Smooth muscle cell (in vitro differentiated cells): ENCODE measurements at regions not wholly inside any gene's neighbourhood (a gene's known extent, or its start where the extent isn't known, plus 50 kb on each side); places are given as distances from the start of the nearest gene placed in this dataset.
"Not testable (repeated sequence)": the region's sequence is repeated elsewhere in the genome, so short reads cannot be mapped to it uniquely, and the experiment has no call there.

ENCODE experiments used
- DNase-seq: peaks from one replicate; lab custom pipeline; 2025; ENCODE audit not compliant: unreplicated experiment; lab: John Stamatoyannopoulos, UW
- H2AFZ ChIP-seq: fragments of 200-600 bp; sonication (generic); 2 replicates; pipeline ENCODE4 v1.6.0; 2016; ENCODE audit warnings: antibody characterized with exemption, low read depth, mild to moderate bottlenecking
- H3F3A ChIP-seq: fragments of 200-600 bp; sonication (generic); 2 replicates; pipeline ENCODE4 v1.6.0; 2017; ENCODE audit warnings: antibody characterized with exemption, low read depth
- H3K27ac ChIP-seq: fragments of 200-600 bp; sonication (generic); 2 replicates; pipeline ENCODE4 v1.5.1; 2016; ENCODE audit warnings: low read depth, mild to moderate bottlenecking
- H3K27me3 ChIP-seq: fragments of 200-600 bp; sonication (generic); 2 replicates; pipeline ENCODE4 v1.6.1; 2016; ENCODE audit warnings: low read depth, mild to moderate bottlenecking
- H3K36me3 ChIP-seq: fragments of 200-600 bp; sonication (generic); 2 replicates; pipeline ENCODE4 v1.5.1; 2016; ENCODE audit warnings: low read depth
- H3K4me1 ChIP-seq: fragments of 200-600 bp; sonication (generic); 2 replicates; pipeline ENCODE4 v1.5.1; 2016; ENCODE audit warnings: low read depth
- H3K4me2 ChIP-seq: fragments of 200-600 bp; sonication (generic); 2 replicates; pipeline ENCODE4 v1.6.0; 2016; ENCODE audit warnings: mild to moderate bottlenecking
- H3K4me3 ChIP-seq: fragments of 200-600 bp; sonication (generic); 2 replicates; pipeline ENCODE4 v1.5.1; 2016; ENCODE audit warnings: mild to moderate bottlenecking
- H3K79me2 ChIP-seq: fragments of 200-600 bp; sonication (generic); 2 replicates; pipeline ENCODE4 v1.6.0; 2016; ENCODE audit warnings: low read depth, mild to moderate bottlenecking
- H3K9ac ChIP-seq: fragments of 200-600 bp; sonication (generic); 2 replicates; pipeline ENCODE4 v1.6.0; 2016; ENCODE audit warnings: low read depth
- H3K9me3 ChIP-seq: fragments of 200-600 bp; sonication (generic); replicated peaks from 2 replicates; pipeline ENCODE4 v1.5.1; 2016; ENCODE audit warnings: low read depth
- H4K20me1 ChIP-seq: fragments of 200-600 bp; sonication (generic); 2 replicates; pipeline ENCODE4 v1.6.0; 2016; ENCODE audit warnings: low read depth
- CTCF ChIP-seq: fragments of 200-600 bp; sonication (generic); IDR thresholded peaks from 2 replicates; pipeline ENCODE4 v1.5.1; 2017; ENCODE audit warnings: borderline replicate concordance, mild to moderate bottlenecking, antibody characterized with exemption; ENCODE audit not compliant: insufficient read depth, poor library complexity, severe bottlenecking
- WGBS: methylation state at CpG from one replicate; pipeline ENCODE4 v1.1.7; 2016; ENCODE audit warnings: low lambda C conversion rate; 5-methylcytosine and 5-hydroxymethylcytosine counted together

GRCh38 chr3:87694678-87695077, 364.1 kb downstream of the CGGBP1 start:
- H3K9me3 ChIP-seq, result no peaks in the 10 kb centered on the region
- H2AFZ ChIP-seq, result no peak overlapping the region
- H3K36me3 ChIP-seq, result no peaks in the 10 kb centered on the region
- 35% methylated on average over 2 of the region's 2 CpGs for WGBS
- no peak for TF ChIP-seq CTCF
- H3K4me2 ChIP-seq, result no peak overlapping the region
- no peak overlapping the region for H3K4me3 ChIP-seq
- no peak overlapping the region for H3K9ac ChIP-seq
- H3K79me2 ChIP-seq, result no peaks in the 10 kb centered on the region
- H4K20me1 ChIP-seq, result no peaks in the 10 kb centered on the region
- H3K4me1 ChIP-seq, result no peaks in the 10 kb centered on the region
- H3K27me3 ChIP-seq, result no peaks in the 10 kb centered on the region
- no peaks in the 10 kb centered on the region for H3F3A ChIP-seq
- no peak for DNase-seq
- no peak overlapping the region for H3K27ac ChIP-seq

- Histone ChIP-seq H3F3A (no peaks in the 10 kb centered on the region), H2AFZ (no peak overlapping the region), H3K36me3 (no peaks in the 10 kb centered on the region), H3K4me2 (no peak overlapping the region), H3K4me1 (no peaks in the 10 kb centered on the region), H3K27me3 (no peaks in the 10 kb centered on the region), H3K4me3 (no peak overlapping the region), H4K20me1 (no peaks in the 10 kb centered on the region), H3K27ac (no peak overlapping the region), H3K79me2 (no peaks in the 10 kb centered on the region), H3K9ac (no peak overlapping the region), H3K9me3 (no peaks in the 10 kb centered on the region)
- 85% methylated on average over 5 of the region's 5 CpGs for WGBS
- no peak for DNase-seq
- TF ChIP-seq CTCF, result no peak
Measured at GRCh38 chr3:87691109-87691508, 367.7 kb downstream of the CGGBP1 start.

GRCh38 chr3:87678984-87679660, 379.7 kb downstream of the CGGBP1 start:
- not testable (repeated sequence) for H3K27me3 ChIP-seq, H3K27ac ChIP-seq, H3K36me3 ChIP-seq, H3F3A ChIP-seq, H3K4me1 ChIP-seq, H3K9me3 ChIP-seq, DNase-seq, H3K4me2 ChIP-seq, H4K20me1 ChIP-seq, H2AFZ ChIP-seq, H3K79me2 ChIP-seq, H3K4me3 ChIP-seq, H3K9ac ChIP-seq
- WGBS, result 95% methylated on average over 12 of the region's 27 CpGs

GRCh38 chr3:87674397-87675161, 384.2 kb downstream of the CGGBP1 start:
- Histone ChIP-seq H3K4me2 (no peak overlapping the region), H3K79me2 (no peaks in the 10 kb centered on the region), H3K27ac (no peak overlapping the region), H3K4me3 (no peak overlapping the region), H3K36me3 (no peaks in the 10 kb centered on the region), H3F3A (no peaks in the 10 kb centered on the region), H2AFZ (no peak overlapping the region), H3K9ac (no peak overlapping the region), H3K27me3 (no peaks in the 10 kb centered on the region), H3K9me3 (no peaks in the 10 kb centered on the region), H4K20me1 (no peaks in the 10 kb centered on the region), H3K4me1 (no peaks in the 10 kb centered on the region)
- no peak for TF ChIP-seq CTCF
- DNase-seq, result no peak
- 83% methylated on average over 9 of the region's 9 CpGs for WGBS
